ENCODE measurements at regions not wholly inside any gene's neighbourhood (a gene's known extent, or its start where the extent isn't known, plus 50 kb on each side); places are given as distances from the start of the nearest gene placed in this dataset.

- TF ChIP-seq CTCF (IDR thresholded peaks at IDR 0.05; ENCODE audit: low read depth, low read length, missing control alignments) = no peak
- no peak overlapping the region for H3K4me3 ChIP-seq (replicated peaks; ENCODE audit: low read depth, low read length)
- DNase-seq (ENCODE audit: extremely low read depth, low read depth) = no peak
Measured at GRCh38 chr1:91133248-91133647, 111.4 kb upstream of the ZNF644 start.

GRCh38 chr1:91130256-91130985, 108.6 kb upstream of the ZNF644 start:
- no peak for TF ChIP-seq CTCF (IDR thresholded peaks at IDR 0.05; ENCODE audit: low read depth, low read length, missing control alignments)
- no peak overlapping the region for H3K4me3 ChIP-seq (replicated peaks; ENCODE audit: low read depth, low read length)

GRCh38 chr1:91129458-91129857, 107.6 kb upstream of the ZNF644 start:
- TF ChIP-seq CTCF (IDR thresholded peaks at IDR 0.05; ENCODE audit: low read depth, low read length, missing control alignments) = no peak
- DNase-seq (ENCODE audit: extremely low read depth, low read depth) = no peak

More at GRCh38 chr1:91130256-91130985, 108.6 kb upstream of the ZNF644 start:
- no peak for DNase-seq (ENCODE audit: extremely low read depth, low read depth)

GRCh38 chr1:91129017-91129416, 107.2 kb upstream of the ZNF644 start:
- H3K4me3 ChIP-seq (replicated peaks; ENCODE audit: low read depth, low read length) = no peak overlapping the region
- DNase-seq (ENCODE audit: extremely low read depth, low read depth) = no peak
- no peak for TF ChIP-seq CTCF (IDR thresholded peaks at IDR 0.05; ENCODE audit: low read depth, low read length, missing control alignments)

More at GRCh38 chr1:91129458-91129857, 107.6 kb upstream of the ZNF644 start:
- H3K4me3 ChIP-seq (replicated peaks; ENCODE audit: low read depth, low read length) = no peak overlapping the region

- H3K4me3 ChIP-seq (replicated peaks; ENCODE audit: low read depth, low read length) = no peak overlapping the region
- no peak for DNase-seq (ENCODE audit: extremely low read depth, low read depth)
- TF ChIP-seq CTCF (IDR thresholded peaks at IDR 0.05; ENCODE audit: low read depth, low read length, missing control alignments) = no peak
Measured at GRCh38 chr1:91124989-91125417, 103.2 kb upstream of the ZNF644 start.

- TF ChIP-seq CTCF (IDR thresholded peaks at IDR 0.05; ENCODE audit: low read depth, low read length, missing control alignments) = no peak
- no peak overlapping the region for H3K4me3 ChIP-seq (replicated peaks; ENCODE audit: low read depth, low read length)
- no peak for DNase-seq (ENCODE audit: extremely low read depth, low read depth)
Measured at GRCh38 chr1:91124290-91124985, 102.6 kb upstream of the ZNF644 start.

Measured in HFF-Myc (cell line).